Neural cell (in vitro differentiated cells): ENCODE measurements at regions not wholly inside any gene's neighbourhood (a gene's known extent, or its start where the extent isn't known, plus 50 kb on each side); places are given as distances from the start of the nearest gene placed in this dataset.

Experiments
- H2AFZ ChIP-seq: fragments of 200-600, 300-800 bp; sonication (generic), shearing (Covaris generic); 2 replicates; pipeline ENCODE4 v1.6.0; 2014; ENCODE audit warnings: low read depth, mild to moderate bottlenecking, antibody characterized with exemption, low read length, moderate library complexity
- H3F3A ChIP-seq: fragments of 200-600 bp; shearing (Covaris generic); 2 replicates; pipeline ENCODE4 v1.6.1; 2016; ENCODE audit warnings: mild to moderate bottlenecking, moderate library complexity, mixed read lengths, antibody characterized with exemption, low read length; ENCODE audit not compliant: insufficient read depth, poor library complexity, severe bottlenecking
- H3K27ac ChIP-seq: fragments of 200-600, 300-800 bp; sonication (generic), shearing (Covaris generic); 2 replicates; pipeline ENCODE4 v1.5.1; 2014; ENCODE audit warnings: mild to moderate bottlenecking, low read length, moderate library complexity
- H3K27me3 ChIP-seq: fragments of 300-800, 200-600 bp; sonication (generic), shearing (Covaris generic); 2 replicates; pipeline ENCODE4 v1.6.0; 2014; ENCODE audit warnings: mild to moderate bottlenecking, low read depth, low read length, moderate library complexity; ENCODE audit not compliant: insufficient read depth
- H3K36me3 ChIP-seq: fragments of 300-800, 200-600 bp; sonication (generic), shearing (Covaris generic); 2 replicates; pipeline ENCODE4 v1.5.1; 2014; ENCODE audit warnings: mild to moderate bottlenecking, antibody characterized with exemption, low read length, moderate library complexity; ENCODE audit not compliant: insufficient read depth
- H3K4me2 ChIP-seq: fragments of 300-800, 200-600 bp; sonication (generic), shearing (Covaris generic); 2 replicates; pipeline ENCODE4 v1.6.0; 2014; ENCODE audit warnings: mild to moderate bottlenecking, low read length
- H3K4me3 ChIP-seq: fragments of 300-800, 200-600 bp; sonication (generic), shearing (Covaris generic); 2 replicates; pipeline ENCODE4 v1.5.1; 2014; ENCODE audit warnings: mild to moderate bottlenecking, low read length, moderate library complexity
- H3K79me2 ChIP-seq: fragments of 200-600 bp; shearing (Covaris generic); replicated peaks from 2 replicates; pipeline ENCODE4 v1.6.0; 2014; ENCODE audit warnings: mild to moderate bottlenecking, low read length, moderate library complexity; ENCODE audit not compliant: insufficient read depth
- H3K9ac ChIP-seq: fragments of 300-800, 200-600 bp; sonication (generic), shearing (Covaris generic); 2 replicates; pipeline ENCODE4 v1.6.1; 2016; ENCODE audit warnings: mild to moderate bottlenecking, low read length, mixed read lengths
- H3K9me2 ChIP-seq: fragments of 200-600 bp; shearing (Covaris generic); 2 replicates; pipeline ENCODE4 v1.6.1; 2016; ENCODE audit warnings: mild to moderate bottlenecking, low read length, mixed read lengths; ENCODE audit not compliant: insufficient read depth
- H3K9me3 ChIP-seq: fragments of 200-600, 300-800 bp; sonication (generic), shearing (Covaris generic); 2 replicates; pipeline ENCODE4 v1.6.1; 2016; ENCODE audit warnings: mild to moderate bottlenecking, mixed run types, low read length, moderate library complexity, mixed read lengths
- H4K20me1 ChIP-seq: fragments of 200-600 bp; shearing (Covaris generic); 2 replicates; pipeline ENCODE4 v1.6.1; 2016; ENCODE audit warnings: mild to moderate bottlenecking, mixed run types; ENCODE audit not compliant: insufficient read depth
- CTCF ChIP-seq: fragments of 450-650 bp; IDR thresholded peaks from 2 replicates; pipeline ENCODE4 v1.5.1; 2014; ENCODE audit warnings: antibody characterized with exemption, mild to moderate bottlenecking, moderate library complexity; ENCODE audit not compliant: poor library complexity, severe bottlenecking
- EP300 ChIP-seq: fragments of 450-650 bp; conservative IDR thresholded peaks from 2 replicates; pipeline ENCODE4 v1.6.1; 2014; ENCODE audit warnings: antibody characterized with exemption, mild to moderate bottlenecking, moderate library complexity; ENCODE audit not compliant: poor library complexity, severe bottlenecking
- EZH2 ChIP-seq: fragments of 200-600, 300-800 bp; shearing (Covaris generic), sonication (generic); IDR thresholded peaks from 2 replicates; pipeline ENCODE4 v1.6.1; 2014; ENCODE audit warnings: antibody characterized with exemption, low read length, borderline replicate concordance, mild to moderate bottlenecking; ENCODE audit not compliant: insufficient read depth, poor library complexity, severe bottlenecking
- MXI1 ChIP-seq: fragments of 450-650 bp; conservative IDR thresholded peaks from 2 replicates; pipeline ENCODE4 v1.6.1; 2014; ENCODE audit warnings: antibody characterized with exemption, mild to moderate bottlenecking; ENCODE audit not compliant: poor library complexity, severe bottlenecking
- POLR2AphosphoS5 ChIP-seq: IDR thresholded peaks from 2 replicates; pipeline ENCODE4 v1.6.1; 2012
- RAD21 ChIP-seq: fragments of 450-650 bp; conservative IDR thresholded peaks from 2 replicates; pipeline ENCODE4 v1.6.1; 2014; ENCODE audit warnings: antibody characterized with exemption, mild to moderate bottlenecking, moderate library complexity
- REST ChIP-seq: IDR thresholded peaks from 2 replicates; pipeline ENCODE4 v1.6.1; 2012; ENCODE audit warnings: borderline replicate concordance
- SMC3 ChIP-seq: fragments of 450-650 bp; conservative IDR thresholded peaks from 2 replicates; pipeline ENCODE4 v1.6.1; 2014; ENCODE audit warnings: antibody characterized with exemption, mild to moderate bottlenecking, moderate library complexity; ENCODE audit not compliant: poor library complexity
- TAF1 ChIP-seq: IDR thresholded peaks from 2 replicates; pipeline ENCODE4 v1.6.1; 2012; ENCODE audit warnings: low read depth

- TF ChIP-seq MXI1 (no peak), EP300 (no peak), RAD21 (no peak)
These were observed 137.5 kb upstream of the OTOS start (continued) for GRCh38 chr2:240277807-240278522.

GRCh38 chr2:240278661-240279060, 138.2 kb upstream of the OTOS start:
- no peak overlapping the region for H3K4me3 ChIP-seq
- TF ChIP-seq MXI1, result no peak
- no peak for TF ChIP-seq TAF1
- no peak for TF ChIP-seq EP300
- no peak for TF ChIP-seq EZH2
- no peak for TF ChIP-seq REST
- TF ChIP-seq CTCF, result no peak
- TF ChIP-seq RAD21, result no peak
- TF ChIP-seq POLR2AphosphoS5, result no peak
- no peak for TF ChIP-seq SMC3
- no peak overlapping the region for H3K4me2 ChIP-seq
- H3K9me3 ChIP-seq, result no peaks in the 10 kb centered on the region
- no peak overlapping the region for H3K9ac ChIP-seq
- H3F3A ChIP-seq, result no peaks in the 10 kb centered on the region
- H2AFZ ChIP-seq, result no peak overlapping the region
- no peaks in the 10 kb centered on the region for H3K36me3 ChIP-seq
- H3K79me2 ChIP-seq, result no peaks in the 10 kb centered on the region
- no peaks in the 10 kb centered on the region for H3K27me3 ChIP-seq
- H3K27ac ChIP-seq, result no peak overlapping the region
- H3K9me2 ChIP-seq, result no peaks in the 10 kb centered on the region
- H4K20me1 ChIP-seq, result no peaks in the 10 kb centered on the region

GRCh38 chr2:240280621-240281020, 140.2 kb upstream of the OTOS start:
- H3K36me3 ChIP-seq, result no peaks in the 10 kb centered on the region
- H4K20me1 ChIP-seq, result no peaks in the 10 kb centered on the region
- no peak overlapping the region for H3K4me2 ChIP-seq
- H3K79me2 ChIP-seq, result no peaks in the 10 kb centered on the region
- H2AFZ ChIP-seq, result no peak overlapping the region
- no peak overlapping the region for H3K9ac ChIP-seq
- H3K9me3 ChIP-seq, result no peaks in the 10 kb centered on the region
- H3K27me3 ChIP-seq, result no peaks in the 10 kb centered on the region
- H3K27ac ChIP-seq, result no peak overlapping the region
- no peak overlapping the region for H3K4me3 ChIP-seq
- no peaks in the 10 kb centered on the region for H3K9me2 ChIP-seq
- TF ChIP-seq EZH2 (no peak), RAD21 (no peak), TAF1 (no peak), EP300 (no peak), CTCF (no peak), POLR2AphosphoS5 (no peak), REST (no peak), SMC3 (no peak), MXI1 (no peak)
- H3F3A ChIP-seq, result no peaks in the 10 kb centered on the region
